A673 (cell line): ENCODE measurements at regions not wholly inside any gene's neighbourhood (a gene's known extent, or its start where the extent isn't known, plus 50 kb on each side); places are given as distances from the start of the nearest gene placed in this dataset.

Experiments
- CTCF ChIP-seq: fragments of 300-800, 200-600 bp; sonication (generic); conservative IDR thresholded peaks from 2 replicates; pipeline ENCODE4 v1.5.1; 2017; ENCODE audit warnings: low read depth, mild to moderate bottlenecking, antibody characterized with exemption, low read length, moderate library complexity, mixed read lengths
- EZH2 ChIP-seq: fragments of 200-600 bp; sonication (generic); IDR thresholded peaks from 2 replicates; pipeline ENCODE4 v1.6.1; 2017; ENCODE audit warnings: borderline replicate concordance, low read depth, mild to moderate bottlenecking, mixed read lengths, antibody characterized with exemption, low read length; ENCODE audit not compliant: poor library complexity, severe bottlenecking

- TF ChIP-seq CTCF, result no peak
- no peak for TF ChIP-seq EZH2
Observed at GRCh38 chr3:160128056-160128455, 97.2 kb upstream of the C3orf80 start.
